NCI-H2081 treated with DMSO at 0.1 percent for 48 hours (cell line): ENCODE measurements at regions not wholly inside any gene's neighbourhood (a gene's known extent, or its start where the extent isn't known, plus 50 kb on each side); places are given as distances from the start of the nearest gene placed in this dataset.
"Not testable (repeated sequence)": the region's sequence is repeated elsewhere in the genome, so short reads cannot be mapped to it uniquely, and the experiment has no call there.

Source experiments
- DNase-seq: peaks from one replicate; lab custom pipeline; 2025; lab: John Stamatoyannopoulos, UW

DNA sequence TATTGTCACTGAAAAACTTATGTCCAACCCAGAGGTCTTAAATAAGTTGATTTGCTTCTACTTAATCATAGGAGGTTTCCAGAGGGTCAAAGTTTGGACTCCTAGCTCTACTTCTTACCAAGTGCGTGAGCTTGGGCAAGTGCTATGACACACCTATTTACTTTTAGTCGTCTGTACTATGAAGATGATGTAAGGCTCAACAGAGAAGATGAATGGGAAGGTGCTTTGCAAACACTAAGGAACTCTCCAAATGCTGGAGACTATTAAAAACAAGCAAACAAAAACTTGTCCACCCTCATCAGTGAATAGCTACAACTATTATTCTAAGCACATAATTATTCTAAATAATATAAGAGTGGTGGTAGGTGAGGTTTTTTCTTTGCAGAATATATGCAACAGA is 232.3 kb upstream of the USP24 start:
- no peak for DNase-seq

DNA sequence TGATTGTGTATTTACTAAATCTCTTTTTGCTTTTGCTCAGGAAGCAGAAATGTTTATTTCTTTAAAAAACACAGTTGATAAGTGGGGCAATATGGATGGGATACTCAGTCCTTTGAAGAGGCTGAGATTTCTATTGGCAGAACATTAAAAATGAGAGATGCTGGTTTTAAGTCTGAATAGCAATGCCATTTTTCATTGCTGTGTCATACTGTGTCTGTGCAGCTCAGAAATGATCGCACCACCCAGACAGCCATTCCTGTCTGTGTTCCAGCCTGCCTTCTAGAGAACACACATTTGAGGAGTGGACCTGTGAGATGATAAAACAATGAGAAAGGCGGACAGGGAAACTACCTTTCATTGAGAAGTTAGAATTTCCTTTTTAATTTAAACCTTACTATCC is 231.2 kb upstream of the USP24 start:
- DNase-seq = no peak

DNA sequence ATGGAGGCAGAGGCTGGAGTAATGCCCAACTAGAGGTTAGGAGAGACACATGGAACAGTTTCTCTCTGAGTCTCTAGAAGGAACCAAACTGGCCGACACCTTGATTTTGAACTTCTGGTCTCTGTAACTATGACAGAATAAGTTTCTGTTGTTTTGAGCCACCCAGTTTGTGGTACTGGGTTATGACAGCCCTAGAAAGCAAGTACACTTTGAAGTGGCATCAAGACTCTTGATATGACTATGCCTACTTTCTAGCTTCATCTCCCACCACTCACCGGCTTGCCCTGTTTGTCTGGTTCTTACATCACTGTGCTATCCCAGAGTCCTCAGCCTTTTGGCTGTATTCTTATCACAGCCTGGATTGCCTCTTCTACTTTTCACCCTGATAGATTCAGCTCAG is 230.3 kb upstream of the USP24 start:
- DNase-seq = no peak

DNA sequence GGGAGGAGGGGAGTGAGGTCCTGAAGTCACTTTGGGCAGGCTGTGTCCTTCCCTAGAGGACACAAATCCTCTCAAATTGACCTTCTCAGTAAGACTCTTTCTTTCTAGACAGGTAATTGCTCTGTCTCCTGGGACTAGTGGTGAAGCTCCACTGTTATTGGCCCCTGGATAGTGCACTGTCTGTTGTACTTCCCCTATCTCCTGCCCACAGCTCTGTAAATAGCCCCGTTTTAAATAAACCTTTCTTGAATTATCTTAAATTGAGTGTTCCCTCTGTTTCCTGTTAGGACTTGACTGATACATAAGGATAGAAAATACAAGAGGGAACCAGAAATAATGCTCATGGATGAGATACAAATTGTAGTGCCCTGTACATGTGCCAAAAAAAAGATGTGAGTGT is 229.5 kb upstream of the USP24 start:
- no peak for DNase-seq

DNA sequence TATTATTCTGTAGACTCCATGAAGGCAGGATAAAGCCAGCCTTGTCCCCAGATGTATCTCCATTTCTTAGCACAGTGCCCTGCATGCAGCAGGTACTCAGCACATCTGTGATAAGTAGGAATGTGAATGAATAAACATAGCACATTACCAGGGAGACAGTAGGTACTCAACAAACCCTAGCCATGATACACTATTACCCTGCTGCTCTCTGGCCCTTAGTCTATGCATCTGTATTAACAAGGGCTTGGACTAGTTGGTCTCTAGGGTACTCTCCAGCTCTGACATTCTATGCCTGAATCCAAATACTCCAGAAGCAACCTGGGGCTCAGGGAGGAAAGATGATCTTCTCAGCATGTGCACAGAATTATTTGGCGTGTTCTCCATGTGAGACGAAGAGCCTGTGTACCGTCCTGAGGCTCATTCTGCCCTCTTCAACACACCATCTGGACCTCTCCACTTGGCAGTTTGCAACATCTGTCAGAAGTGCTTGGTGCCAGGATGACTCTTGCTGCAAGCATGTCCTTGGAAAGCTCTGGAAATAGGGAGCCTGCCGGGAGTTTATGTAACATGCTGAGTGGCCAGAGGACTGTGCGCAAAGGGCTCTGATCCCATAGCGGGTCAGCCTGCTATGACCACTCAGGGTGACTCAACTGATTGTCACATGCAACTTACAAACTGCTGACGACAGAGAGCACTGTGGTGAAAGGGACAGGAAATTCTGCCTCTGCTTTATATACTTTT is 228.2 kb upstream of the USP24 start:
- DNase-seq = no peak

DNA sequence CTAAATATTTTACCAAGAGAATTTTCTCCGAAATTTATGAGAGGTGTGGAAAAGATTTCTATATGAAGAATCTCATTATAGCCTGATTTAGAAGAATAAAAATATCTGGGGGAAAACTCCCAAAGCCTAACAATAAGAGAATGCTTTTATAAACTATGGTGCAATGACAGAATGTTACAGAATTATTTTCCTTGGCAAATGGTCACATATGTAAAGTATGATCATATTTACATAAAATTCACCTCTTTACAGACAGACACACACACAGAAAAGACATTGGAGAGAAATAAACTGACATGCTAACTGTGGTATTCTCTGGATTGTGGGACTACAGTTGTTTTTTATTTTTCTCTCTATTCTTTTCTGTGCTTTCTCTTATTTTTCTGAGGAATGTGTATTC is 226.3 kb upstream of the USP24 start:
- DNase-seq = no peak

DNA sequence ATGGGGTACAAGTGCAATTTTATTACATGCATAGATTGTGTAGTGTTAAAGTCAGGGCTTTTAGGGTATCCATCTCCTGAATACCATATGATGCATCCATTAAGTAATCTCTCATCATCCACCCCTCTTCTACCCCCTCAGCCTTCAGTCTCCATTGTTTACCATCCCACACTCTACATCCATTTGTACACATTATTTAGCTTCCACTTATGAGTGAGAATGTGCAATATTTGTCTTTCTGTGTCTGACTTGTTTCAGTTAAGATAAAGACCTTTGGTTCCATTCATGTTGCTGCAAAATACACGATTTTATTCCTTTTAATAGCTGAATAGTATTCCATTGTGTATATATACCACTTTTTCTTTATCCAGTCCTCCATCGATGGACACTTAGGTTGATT is 222.5 kb upstream of the USP24 start:
- DNase-seq = no peak

DNA sequence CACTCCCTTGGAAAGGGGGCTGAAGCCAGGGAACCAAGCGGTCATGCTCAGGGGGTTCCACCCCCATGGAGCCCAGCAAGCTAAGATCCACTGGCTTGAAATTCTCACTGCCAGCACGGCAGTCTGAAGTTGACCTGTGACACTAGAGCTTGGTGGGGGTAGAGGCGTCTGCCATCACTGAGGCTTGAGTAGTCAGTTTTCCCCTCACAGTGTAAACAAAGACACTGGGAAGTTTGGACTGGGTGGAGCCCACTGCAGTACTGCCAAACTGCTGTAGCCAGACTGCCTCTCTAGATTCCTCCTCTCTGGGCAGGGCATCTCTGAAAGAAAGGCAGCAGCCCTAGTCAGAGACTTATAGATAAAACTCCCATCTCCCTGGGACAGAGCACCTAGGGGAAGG is 215.6 kb upstream of the USP24 start:
- DNase-seq = not testable (repeated sequence)

DNA sequence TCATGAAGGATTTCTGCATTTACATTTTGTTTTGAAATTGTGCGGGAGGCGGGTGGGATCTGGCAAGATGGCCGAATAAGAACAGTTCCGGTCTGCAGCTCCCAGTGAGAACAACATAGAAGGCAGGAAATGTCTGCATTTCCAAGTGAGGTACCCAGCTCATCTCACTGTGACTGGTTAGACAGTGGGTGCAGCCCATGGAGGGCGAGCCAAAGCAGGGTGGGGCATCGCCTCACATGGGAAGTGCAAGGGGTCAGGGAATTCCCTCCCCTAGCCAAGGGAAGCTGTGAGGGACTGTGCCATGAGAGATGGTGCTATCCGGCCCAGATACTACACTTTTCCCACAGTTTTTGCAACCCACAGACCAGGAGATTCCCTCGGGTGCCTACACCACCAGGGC is 215.0 kb upstream of the USP24 start:
- DNase-seq = not testable (repeated sequence)

DNA sequence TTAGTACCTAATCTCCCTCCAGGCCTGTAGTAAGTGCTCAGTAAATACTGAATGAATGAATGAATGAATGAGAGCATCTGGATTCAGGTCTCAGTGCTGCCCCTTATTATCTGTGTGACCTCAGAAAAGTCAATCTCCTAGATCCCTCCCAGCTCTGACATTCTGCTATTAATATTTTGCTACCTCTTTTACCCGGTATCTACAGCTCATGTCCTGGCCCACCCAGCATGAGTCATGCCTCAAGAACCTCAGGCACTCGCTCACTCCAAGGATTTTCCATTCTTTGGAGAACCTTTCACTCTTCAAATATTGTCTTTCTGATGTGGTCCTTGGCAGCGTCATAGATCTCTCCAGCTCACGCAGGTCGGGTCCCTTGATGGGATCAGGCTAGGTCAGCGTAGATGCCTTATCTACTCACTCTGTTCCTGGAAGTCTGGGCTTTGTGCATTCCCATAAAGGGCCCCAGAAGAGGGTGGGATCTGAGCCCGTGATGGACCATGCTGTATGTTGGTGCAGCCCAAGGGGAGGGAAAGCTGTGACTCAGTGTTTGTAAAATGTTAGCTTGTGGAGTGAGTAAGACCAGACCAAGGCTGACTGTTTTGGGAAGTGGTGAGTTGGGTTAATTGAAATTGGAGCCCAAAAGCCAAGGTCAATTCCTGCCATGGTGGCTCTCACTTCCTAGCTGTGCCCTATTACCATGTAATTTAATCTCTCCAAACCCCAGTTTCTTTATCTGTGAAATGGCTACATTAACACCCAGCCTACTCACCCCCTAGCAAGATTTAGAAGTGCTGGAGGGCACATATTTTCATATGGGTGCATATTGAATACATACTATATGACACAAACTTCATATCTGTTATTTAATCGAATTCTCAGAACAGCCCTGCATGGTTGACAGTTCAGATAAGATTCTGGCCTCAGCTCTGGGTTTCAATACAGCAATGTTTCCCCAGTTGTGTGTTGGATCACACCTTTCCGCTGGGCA is 214.1 kb upstream of the USP24 start:
- no peak for DNase-seq

DNA sequence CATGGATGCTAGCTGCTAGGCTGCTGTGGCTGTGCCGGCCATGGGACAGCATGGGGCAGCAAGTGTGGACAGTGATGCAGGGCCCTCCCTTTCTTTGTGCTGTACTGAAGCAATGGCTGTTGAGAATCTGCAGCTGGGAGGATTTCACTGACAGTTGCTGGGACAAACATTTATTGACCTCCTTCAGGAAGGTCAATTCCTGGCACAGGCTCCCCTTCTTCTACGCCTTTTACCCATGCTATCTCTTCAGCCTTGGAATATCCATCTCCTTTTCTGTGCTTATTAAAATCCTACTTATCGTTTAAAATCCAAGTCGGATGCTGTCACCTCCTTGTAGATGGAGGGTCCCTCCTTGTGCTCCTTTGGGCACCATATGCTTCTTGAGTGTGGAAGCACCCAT is 213.1 kb upstream of the USP24 start:
- DNase-seq = no peak

DNA sequence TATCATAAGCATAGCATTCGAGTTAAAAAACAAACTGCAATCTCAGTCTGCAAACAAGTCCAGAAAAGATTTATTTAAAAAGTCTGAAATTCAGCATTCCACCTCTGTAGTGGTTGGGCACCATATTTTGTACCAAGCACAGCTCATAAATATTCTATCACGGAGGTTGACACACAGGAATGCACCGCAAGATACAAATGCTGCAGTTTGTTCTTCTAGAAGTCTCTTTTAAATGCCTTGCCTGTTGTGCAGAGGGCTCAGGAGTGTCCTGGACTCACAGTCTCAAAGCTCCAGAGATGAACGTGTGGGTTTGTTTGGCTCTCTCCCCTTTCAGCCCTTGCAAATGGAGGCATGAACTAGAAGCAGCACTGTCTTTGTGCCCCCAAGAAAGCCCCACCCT is 212.4 kb upstream of the USP24 start:
- DNase-seq = no peak

DNA sequence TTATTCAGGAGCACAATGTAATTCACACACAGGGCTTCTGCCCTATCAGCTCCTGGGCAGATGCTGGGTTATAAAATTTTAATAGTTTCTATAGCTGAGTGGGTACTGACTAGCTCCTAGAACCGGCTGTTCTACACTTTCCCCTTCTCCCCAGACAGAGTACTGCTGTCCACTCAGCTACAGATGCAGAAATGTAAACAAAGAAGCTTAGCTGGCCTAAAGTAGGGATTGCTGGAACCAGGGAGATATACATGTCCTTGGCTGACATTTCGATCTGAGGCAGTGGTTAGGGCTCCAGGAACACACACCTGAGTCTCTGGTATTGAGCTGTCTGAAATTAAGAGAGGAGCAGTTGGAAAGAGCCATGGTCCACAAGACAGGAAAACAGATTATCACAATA is 211.5 kb upstream of the USP24 start:
- DNase-seq = no peak

DNA sequence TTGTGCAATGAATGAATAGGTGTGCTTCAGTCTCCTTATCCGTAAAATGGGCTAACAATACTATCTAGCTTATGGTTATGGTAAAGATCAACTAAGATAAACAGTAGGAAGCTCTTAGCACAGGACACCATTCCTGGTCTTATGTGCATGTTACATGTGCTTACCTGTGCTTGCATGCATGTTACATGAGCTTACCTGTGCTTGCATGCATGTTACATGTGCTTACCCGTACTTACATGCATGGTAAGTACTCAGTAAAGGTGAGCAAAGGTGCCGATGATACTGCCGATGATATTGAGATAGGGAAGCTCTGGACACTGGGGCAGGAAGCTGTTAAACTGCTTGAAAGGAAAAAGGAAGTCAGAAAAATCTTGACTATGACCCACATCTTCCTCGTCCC is 211.0 kb upstream of the USP24 start:
- no peak for DNase-seq

DNA sequence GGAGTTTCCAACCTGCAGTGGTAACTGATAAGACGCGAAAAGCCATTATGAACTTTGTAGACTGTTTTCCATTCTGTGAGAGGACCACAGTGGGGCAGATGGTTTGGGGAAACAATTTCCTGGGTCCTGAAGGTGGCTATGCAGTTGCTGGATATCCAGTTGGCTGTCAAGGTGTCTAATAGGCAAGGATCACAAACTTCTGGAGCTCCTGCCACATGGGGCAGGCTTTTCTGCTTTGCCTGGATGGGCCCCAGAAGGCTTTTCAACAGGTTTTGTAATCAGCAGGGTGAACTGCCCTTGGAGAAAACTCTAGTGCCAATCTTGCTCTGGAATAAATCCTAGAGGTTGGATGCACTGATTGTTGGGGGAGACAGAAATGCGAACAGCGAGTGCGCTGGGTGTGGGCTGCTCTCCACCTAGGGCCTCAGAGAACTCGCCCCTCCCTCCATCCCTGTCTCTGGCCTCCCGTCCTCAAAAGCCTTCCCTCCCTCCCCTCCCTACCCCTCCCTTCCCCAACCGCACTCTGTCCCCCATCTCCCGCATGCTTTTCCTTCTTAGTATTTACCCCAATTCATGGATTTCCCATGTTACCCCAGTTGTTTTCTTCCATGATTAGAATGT is 210.3 kb upstream of the USP24 start:
- DNase-seq = no peak

DNA sequence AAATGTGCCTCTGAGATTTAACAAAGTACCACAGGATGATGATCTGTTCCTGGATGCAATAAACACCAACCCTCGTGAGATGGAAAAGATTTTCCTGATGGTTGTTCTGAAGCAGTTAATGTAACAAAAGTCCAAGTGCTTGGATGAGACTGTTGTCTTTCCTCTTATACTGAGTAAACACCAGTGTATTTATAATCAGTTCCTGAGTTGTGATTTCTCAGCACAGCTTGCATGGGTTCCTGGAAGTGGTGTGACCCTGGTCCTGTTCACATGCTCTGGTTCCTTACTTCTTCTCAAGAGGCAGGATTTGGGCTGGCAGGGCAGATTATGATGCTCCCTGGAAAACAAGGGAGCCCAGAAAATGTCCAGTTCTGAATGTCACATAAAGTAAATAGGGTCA is 208.2 kb upstream of the USP24 start:
- DNase-seq = no peak

DNA sequence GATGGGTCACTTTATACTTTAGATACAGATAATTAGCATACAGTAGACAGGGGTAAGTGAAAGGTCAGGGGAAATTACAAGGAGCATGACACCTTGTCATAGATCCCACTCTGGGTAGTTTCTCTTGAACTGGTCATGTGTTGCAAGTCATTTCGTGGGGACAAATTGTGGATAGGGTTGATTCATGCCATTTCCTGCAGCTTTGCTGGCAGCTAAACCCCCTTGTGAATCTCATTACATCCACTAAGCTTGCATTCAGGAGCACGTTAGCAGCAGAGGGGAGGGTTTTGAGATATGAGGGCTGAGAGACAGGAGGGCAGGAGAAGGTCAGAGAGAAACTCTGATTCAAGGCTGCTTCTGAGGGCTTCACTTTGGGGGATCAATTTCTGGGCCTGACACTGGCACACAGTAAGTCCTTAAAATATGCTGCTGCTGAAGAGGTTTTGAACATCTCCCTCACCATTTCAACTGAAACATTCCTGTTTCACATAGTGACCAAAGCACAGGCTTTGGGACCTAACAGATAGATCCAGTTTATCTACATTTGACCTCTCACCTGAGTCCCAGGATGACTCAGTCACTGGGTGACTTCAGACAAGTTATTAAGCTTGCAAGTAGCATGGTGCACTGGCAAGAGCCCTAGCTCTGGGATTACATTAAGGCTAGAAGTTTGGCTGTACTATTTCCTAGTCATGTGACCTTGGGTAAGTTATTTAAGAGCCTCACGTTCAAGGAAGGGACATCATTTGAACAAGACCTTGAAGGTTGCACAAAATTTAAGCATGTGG is 206.0 kb upstream of the USP24 start:
- no peak for DNase-seq

DNA sequence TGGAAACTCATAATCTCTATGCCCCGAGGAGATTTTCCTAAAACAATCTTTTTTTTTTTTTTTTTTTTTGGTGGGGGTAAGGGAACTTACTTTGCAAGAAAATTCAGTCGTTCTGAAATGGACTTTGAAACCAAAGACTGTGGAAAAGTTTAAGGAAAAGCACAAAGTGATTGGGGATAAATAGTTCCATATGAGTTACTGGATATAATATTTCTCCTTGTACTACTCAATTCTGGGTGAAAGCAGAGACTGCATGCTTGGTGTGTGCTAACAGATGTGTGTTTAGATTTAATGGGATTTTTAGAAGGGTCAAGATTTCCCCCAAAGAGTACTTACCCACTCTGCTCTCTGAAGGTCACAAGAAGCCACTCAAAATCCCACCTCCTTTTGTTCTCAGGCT is 204.9 kb upstream of the USP24 start:
- no peak for DNase-seq

DNA sequence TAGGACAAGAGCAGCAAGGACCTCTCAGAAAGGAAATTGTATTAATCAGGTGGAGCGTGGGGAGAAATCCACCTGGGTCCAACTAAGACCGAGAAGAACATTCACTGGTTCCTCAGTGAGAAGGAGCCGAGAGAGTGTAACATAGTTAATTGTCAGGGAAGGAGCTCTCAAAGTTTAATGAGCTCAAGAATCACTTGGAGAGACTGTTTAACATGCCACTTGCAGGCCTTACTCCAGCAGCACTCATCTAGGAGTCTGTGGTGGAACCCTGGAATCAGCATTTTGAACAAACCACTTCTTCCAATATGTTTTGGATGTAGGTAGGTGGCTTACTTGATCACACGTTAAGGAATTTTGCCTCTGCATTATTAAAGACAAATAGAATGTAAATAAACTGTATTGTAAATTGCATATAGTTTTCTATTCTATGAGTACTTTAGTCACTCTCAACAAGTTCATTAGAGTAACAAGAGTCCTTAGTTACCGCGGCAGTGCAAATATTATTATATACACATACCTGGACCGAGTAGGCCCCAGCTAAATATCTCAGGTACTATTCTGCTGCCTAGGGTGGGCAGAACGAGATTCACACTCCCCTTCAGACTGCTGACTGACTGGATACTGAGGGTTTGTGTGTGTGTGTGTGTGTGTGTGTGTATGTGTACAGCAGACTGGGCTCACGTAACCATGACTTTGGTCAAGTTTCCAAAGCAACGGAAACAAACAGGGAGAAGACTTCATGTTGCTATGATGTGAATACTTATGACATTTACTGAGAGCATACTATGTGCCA is 203.2 kb upstream of the USP24 start:
- no peak for DNase-seq

DNA sequence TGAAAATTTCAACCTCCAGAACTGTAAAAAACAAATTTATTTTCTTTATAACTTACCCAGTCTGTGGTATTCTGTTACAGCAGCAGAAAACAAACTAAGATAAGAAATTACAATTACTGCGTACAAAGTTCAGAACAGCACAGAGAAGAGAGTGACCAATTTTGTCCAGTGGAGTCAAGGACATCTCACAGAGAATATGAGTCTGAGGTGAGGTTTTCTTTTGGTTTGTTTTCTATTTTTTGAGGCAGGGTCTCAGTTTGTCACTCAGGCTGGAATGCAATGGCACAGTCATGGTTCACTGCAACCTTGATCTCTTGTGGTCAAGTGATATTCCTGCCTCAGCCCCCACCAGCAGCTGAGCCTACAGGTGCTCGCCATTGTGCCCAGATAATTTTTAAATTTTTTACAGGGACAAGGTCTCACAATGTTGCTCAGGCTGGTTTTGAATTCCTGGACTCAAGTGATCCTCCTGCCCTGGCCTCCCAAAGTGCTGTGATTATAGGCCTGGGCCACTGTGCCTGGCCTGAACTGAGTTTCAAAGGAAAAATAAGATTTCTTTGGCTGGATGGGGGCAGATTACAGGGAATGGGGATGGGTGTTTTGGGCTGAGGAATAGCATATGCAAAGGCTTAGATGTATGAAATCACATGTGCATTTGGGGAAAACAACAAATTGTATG is 201.1 kb upstream of the USP24 start:
- no peak for DNase-seq

DNA sequence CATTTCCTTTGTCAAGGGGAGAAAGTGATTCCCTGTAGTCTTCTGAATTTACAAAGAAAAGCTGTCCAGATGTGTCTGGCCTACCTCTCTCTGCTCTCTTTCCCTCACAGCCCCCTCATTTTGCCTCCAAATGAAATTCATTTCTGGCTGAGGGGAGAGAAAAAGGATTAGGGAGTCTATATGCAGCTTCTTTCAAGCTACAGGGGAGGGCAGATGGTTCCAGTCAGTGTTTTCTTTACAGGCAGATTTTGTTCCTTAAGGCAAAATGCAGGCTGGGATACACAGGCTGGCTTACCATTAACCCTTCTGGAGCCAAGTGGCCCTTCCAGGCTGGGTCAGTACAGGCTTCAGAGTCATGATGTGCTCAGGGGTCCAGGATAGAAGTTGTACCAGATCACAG is 198.1 kb upstream of the USP24 start:
- no peak for DNase-seq
